ENCODE measurements at regions not wholly inside any gene's neighbourhood (a gene's known extent, or its start where the extent isn't known, plus 50 kb on each side); places are given as distances from the start of the nearest gene placed in this dataset.

DNA sequence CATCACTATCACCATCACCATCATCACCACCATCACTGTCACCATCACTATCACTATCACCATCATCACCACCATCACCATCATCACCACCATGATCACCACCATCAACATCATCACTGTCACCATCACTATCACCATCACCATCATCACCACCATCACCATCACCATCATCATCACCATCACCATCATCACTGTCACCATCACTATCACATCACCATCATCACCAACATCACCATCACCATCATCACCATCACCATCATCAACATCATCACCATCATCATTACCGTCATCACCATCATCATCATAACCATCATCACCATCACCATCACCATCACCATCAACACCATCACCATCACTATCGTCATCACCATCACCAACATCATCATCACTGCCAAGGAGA, 273.8 kb downstream of the FOXL1 start:
- no peaks in the 10 kb centered on the region for H3K27me3 Mint-ChIP-seq (ENCODE audit: low read depth in 2 of 2)
- H3K36me3 Mint-ChIP-seq = no peaks in the 10 kb centered on the region
- ATAC-seq (peak in 1 of 3 donors; percentile 7), DNase-seq (no peak)
- Histone ChIP-seq H3K4me3 (ENCODE audit: low read length) (no peak overlapping the region), H3K27ac (ENCODE audit: low read length) (no peak overlapping the region), H3K4me1 (ENCODE audit: control insufficient read depth, insufficient read depth, low read length) (no peaks in the 10 kb centered on the region), H3K9me3 (ENCODE audit: control insufficient read depth, insufficient read depth, low read length) (no peaks in the 10 kb centered on the region), H3K27me3 (ENCODE audit: control insufficient read depth, insufficient read depth, low read length) (no peaks in the 10 kb centered on the region), H3K36me3 (ENCODE audit: control insufficient read depth, insufficient read depth, low read length) (no peaks in the 10 kb centered on the region)
- no peaks in the 10 kb centered on the region for H3K4me1 Mint-ChIP-seq
- TF ChIP-seq, protein P1, sequence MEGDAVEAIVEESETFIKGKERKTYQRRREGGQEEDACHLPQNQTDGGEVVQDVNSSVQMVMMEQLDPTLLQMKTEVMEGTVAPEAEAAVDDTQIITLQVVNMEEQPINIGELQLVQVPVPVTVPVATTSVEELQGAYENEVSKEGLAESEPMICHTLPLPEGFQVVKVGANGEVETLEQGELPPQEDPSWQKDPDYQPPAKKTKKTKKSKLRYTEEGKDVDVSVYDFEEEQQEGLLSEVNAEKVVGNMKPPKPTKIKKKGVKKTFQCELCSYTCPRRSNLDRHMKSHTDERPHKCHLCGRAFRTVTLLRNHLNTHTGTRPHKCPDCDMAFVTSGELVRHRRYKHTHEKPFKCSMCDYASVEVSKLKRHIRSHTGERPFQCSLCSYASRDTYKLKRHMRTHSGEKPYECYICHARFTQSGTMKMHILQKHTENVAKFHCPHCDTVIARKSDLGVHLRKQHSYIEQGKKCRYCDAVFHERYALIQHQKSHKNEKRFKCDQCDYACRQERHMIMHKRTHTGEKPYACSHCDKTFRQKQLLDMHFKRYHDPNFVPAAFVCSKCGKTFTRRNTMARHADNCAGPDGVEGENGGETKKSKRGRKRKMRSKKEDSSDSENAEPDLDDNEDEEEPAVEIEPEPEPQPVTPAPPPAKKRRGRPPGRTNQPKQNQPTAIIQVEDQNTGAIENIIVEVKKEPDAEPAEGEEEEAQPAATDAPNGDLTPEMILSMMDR (IDR thresholded peaks at IDR 0.05) = no peak
- 95% methylated on average over 2 of the region's 2 CpGs for WGBS (ENCODE audit: insufficient coverage)
- intact Hi-C loops (cut with micrococcal nuclease) = no loop called here
- H3K9me3 Mint-ChIP-seq = no peaks in the 10 kb centered on the region
- H3K27ac Mint-ChIP-seq = no peak overlapping the region
- H3K4me3 Mint-ChIP-seq = no peak overlapping the region

DNA sequence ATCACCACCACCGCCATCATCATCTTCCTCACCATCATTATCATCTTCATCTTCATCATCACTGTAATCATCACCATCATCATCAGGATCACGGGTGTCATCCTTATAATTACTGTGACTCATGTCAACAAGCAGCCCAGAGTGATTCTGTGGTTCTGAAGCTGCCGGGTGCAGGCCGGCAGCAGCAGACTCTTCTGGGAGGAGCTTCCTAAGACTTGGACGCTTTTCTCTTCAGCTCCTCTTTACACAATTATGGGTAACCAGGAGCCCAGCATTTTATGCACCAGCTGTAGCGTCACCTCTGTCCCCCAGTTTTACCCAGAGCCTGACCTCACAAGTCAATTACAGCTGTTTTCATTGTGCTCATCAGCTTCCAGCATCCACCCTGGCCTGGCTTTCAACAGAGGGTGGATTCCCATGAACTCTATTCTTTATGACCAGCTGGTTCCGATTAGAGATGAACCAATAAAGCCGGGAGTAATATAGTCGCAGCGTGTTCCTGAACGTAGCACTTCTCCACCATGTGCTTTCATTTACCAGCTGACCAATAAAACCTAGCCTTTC, 275.8 kb downstream of the FOXL1 start:
- H3K27me3 Mint-ChIP-seq (ENCODE audit: low read depth in 2 of 2) = peaks cover 0 to 3% of the 10 kb centered on the region in 2 donors
- no peaks in the 10 kb centered on the region for H3K36me3 Mint-ChIP-seq
- Histone ChIP-seq H3K36me3 (ENCODE audit: control insufficient read depth, insufficient read depth, low read length) (no peaks in the 10 kb centered on the region), H3K4me1 (ENCODE audit: control insufficient read depth, insufficient read depth, low read length) (no peaks in the 10 kb centered on the region), H3K27ac (ENCODE audit: low read length) (no peak overlapping the region), H3K27me3 (ENCODE audit: control insufficient read depth, insufficient read depth, low read length) (no peaks in the 10 kb centered on the region), H3K9me3 (ENCODE audit: control insufficient read depth, insufficient read depth, low read length) (no peaks in the 10 kb centered on the region), H3K4me3 (ENCODE audit: low read length) (no peak overlapping the region)
- intact Hi-C loops (cut with micrococcal nuclease) = no loop called here
- ATAC-seq = no peak
- WGBS (ENCODE audit: insufficient coverage) = 89% methylated on average over 11 of the region's 11 CpGs
- DNase-seq = no peak
- no peak overlapping the region for H3K4me3 Mint-ChIP-seq
- H3K9me3 Mint-ChIP-seq = no peaks in the 10 kb centered on the region
- TF ChIP-seq, protein P1 (IDR thresholded peaks at IDR 0.05) = no peak
- no peak overlapping the region for H3K27ac Mint-ChIP-seq
- H3K4me1 Mint-ChIP-seq = no peaks in the 10 kb centered on the region

- no peaks in the 10 kb centered on the region for H3K4me1 Mint-ChIP-seq
- WGBS (ENCODE audit: insufficient coverage) = 77% methylated on average over 7 of the region's 7 CpGs
- no peak overlapping the region for H3K4me3 ChIP-seq (ENCODE audit: low read length)
- no peak overlapping the region for H3K27ac Mint-ChIP-seq
- no peaks in the 10 kb centered on the region for H3K36me3 Mint-ChIP-seq
- H3K4me3 Mint-ChIP-seq = no peak overlapping the region
- peaks cover 0 to 3% of the 10 kb centered on the region in 2 donors for H3K27me3 Mint-ChIP-seq (ENCODE audit: low read depth in 2 of 2)
- ATAC-seq = no peak
- no peak for DNase-seq
- intact Hi-C loops (cut with micrococcal nuclease) = no loop called here
- no peaks in the 10 kb centered on the region for H3K36me3 ChIP-seq (ENCODE audit: control insufficient read depth, insufficient read depth, low read length)
- TF ChIP-seq, protein P1 (IDR thresholded peaks at IDR 0.05) = no peak
- H3K9me3 ChIP-seq (ENCODE audit: control insufficient read depth, insufficient read depth, low read length) = no peaks in the 10 kb centered on the region
- no peaks in the 10 kb centered on the region for H3K9me3 Mint-ChIP-seq
- no peak overlapping the region for H3K27ac ChIP-seq (ENCODE audit: low read length)
- H3K4me1 ChIP-seq (ENCODE audit: control insufficient read depth, insufficient read depth, low read length) = no peaks in the 10 kb centered on the region
- no peaks in the 10 kb centered on the region for H3K27me3 ChIP-seq (ENCODE audit: control insufficient read depth, insufficient read depth, low read length)
These were observed 276.4 kb downstream of the FOXL1 start for GRCh38 chr16:86854626-86855294.

Measured in natural killer cell (primary cell).